CD4-positive, alpha-beta T cell treated with Interleukin-2 at 100 ng/mL for 4 hours (primary cell): ENCODE measurements at regions not wholly inside any gene's neighbourhood (a gene's known extent, or its start where the extent isn't known, plus 50 kb on each side); places are given as distances from the start of the nearest gene placed in this dataset.

Source experiments
- DNase-seq: peaks from one replicate; pipeline ENCODE4 v3.0.0-alpha.2; 2020; ENCODE audit warnings: low spot score

DNA sequence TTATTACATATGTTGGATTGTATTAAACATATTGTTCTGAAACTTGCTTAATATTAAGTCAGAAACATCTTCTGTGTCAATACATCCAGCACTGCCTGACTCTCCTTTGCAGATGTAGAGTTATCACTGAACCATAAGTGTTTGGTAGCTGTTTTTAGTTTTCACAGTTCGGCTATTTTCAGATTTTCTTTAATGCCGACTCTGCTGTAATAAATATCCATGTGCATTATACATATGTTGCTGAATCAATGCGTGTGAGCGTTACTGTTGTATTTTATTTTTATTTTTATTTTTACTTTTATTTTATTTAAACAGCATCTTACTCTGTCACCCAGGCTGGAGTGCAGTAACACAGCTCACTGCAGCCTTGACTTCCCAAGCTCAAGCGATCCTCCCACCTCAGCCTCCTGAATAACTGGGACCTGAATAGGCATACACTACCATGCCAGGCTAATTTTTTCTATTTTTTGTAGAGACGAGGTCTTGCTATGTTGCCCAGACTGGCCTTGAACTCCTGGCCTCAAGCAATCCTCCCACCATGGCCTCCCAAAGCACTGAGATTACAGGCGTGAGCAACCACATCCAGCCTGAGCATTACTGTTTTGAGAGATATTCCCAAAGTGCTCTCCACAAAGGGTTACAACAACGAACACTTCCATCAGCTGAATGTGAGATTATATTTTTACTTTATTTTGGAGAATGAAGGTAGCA, 50.7 kb upstream of the NOCT start:
- DNase-seq, result no peak

GRCh38 chr4:138963412-138963811, 52.2 kb upstream of the NOCT start:
- DNase-seq, result no peak

DNA sequence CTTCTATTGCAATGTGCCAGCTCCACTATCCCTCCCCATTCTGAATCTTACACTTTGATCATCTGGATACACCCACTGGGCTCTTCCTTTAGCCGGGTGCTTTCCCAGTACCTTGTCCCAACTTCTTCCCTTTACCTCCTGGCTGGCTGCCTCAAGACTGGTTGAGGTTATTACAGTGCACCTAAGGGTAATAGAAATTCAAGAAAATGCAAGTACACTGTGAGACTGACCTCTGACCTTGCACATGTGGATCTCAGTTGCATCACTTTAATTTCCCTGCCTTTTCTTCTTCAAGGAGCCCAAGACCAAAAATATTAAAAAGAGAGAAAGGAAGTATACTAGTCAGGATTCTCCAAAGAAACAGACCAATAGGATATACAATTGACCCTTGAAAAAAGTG, 53.9 kb upstream of the NOCT start:
- no peak for DNase-seq

DNA sequence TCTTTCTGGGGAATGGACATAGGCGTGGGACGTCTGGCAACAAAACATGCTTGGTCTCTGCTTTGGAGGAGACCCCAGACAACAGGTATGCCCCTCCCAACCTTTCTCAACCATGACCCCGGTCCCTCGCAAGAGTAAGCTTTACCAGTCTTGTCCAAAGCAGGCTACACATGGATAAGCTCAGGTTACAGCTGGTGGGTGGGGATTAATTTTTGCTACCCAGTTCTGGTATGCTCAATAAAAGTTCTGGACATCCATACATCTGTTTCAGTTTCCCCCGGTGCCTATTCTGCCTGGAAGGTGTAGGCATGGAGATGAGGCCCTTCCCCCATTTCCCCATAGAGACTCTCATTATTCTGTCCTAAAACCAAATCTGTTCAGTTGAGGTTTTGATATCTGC, 54.5 kb upstream of the NOCT start:
- DNase-seq, result no peak

- DNase-seq, result no peak
These were observed 55.3 kb upstream of the NOCT start for GRCh38 chr4:138960175-138960710.

GRCh38 chr4:138959097-138959815, 56.3 kb upstream of the NOCT start:
- DNase-seq, result no peak

GRCh38 chr4:138958519-138958918, 57.1 kb upstream of the NOCT start:
- DNase-seq, result no peak

DNA sequence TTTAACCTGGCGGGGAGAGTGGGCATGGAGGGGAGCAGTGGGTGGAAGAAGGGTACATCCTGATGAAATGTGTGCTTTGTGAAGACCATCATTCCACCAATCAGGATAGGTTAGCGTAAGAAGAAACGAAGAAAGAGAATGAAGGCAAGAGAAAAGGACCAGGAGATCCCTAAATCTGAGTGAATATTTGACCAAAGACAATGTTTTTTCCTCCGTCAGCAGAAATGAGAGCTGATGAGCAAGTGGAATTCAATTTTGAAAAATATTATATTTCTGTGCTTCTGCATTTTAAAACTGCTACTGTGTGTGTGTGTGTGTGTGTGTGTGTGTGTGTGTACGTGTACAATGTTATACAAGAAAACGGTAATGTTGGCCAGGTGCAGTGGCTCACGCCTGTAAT, 58.3 kb upstream of the NOCT start:
- DNase-seq, result no peak

GRCh38 chr4:138954428-138954827, 61.2 kb upstream of the NOCT start:
- no peak for DNase-seq

- DNase-seq, result no peak
These were observed 61.6 kb upstream of the NOCT start for GRCh38 chr4:138953961-138954371.

- DNase-seq, result no peak
These were observed 63.2 kb upstream of the NOCT start for GRCh38 chr4:138952411-138952810.

DNA sequence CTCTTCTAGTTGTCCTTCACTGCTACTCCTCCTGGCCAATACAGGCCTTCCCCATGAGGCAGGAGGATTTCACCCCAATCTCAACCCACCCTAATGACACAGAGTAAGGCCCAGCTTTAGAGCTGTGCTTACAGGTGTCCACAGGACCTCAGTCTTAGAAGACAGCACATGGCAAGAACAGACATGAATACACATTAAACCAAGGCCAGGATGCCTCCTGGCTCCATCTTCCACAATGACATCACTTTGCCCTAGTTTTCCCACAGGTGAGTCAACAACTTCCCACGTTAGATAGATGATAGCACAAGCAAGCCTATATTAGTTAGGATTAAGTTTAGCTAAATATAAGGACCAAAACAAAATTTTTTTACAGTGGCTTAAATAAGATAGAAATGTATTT, 63.8 kb upstream of the NOCT start:
- DNase-seq, result no peak

DNA sequence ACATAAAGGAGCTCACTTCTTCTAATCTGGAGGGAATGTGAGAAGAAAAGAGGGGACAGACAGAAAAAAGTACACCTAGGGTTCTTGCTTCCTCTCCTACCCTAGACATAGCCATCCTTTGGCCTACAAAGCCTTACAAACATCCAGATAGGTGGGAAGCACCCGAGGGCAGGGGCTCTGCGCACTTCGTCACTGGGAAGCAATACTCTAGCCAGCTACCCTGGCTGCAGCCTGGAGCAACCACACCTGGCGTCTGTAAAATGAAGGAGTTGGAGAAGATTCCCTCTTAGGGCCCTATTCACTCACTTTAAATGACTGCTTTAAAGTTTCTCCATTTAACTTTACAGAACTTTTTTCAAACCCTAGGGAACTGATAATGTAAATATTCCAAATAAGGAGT, 65.7 kb upstream of the NOCT start:
- DNase-seq, result no peak

- DNase-seq, result no peak
These were observed 66.7 kb upstream of the NOCT start for GRCh38 chr4:138948918-138949317.

GRCh38 chr4:138946306-138946705, 69.3 kb upstream of the NOCT start:
- no peak for DNase-seq

GRCh38 chr4:138945840-138946239, 69.7 kb upstream of the NOCT start:
- no peak for DNase-seq

- no peak for DNase-seq
These were observed 70.2 kb upstream of the NOCT start for GRCh38 chr4:138945401-138945800.

GRCh38 chr4:138943893-138944292, 71.7 kb upstream of the NOCT start:
- no peak for DNase-seq

GRCh38 chr4:138941037-138941436, 74.5 kb upstream of the NOCT start:
- DNase-seq, result no peak

DNA sequence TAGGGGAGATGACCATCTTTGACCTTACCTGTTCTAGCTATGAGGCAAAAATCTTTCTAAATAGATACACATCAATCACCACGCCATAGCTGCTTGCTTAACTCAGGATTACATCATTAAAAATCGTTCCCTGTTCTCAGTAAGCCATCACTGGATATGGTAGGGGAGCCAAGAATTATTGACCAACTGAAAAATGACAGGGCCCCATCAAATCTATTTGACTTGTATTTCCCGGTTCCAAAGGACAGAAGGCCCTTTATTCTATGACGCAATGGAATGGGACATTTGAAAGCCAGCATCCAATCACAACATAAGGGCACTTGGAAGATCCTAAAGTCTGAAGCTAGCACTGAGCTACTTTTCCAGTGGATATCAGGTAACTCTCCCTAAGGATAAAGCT, 75.6 kb upstream of the NOCT start:
- DNase-seq, result no peak

- DNase-seq, result no peak
These were observed 77.3 kb upstream of the NOCT start for GRCh38 chr4:138938366-138938690.

GRCh38 chr4:138935135-138935807, 80.3 kb upstream of the NOCT start:
- no peak for DNase-seq

- no peak for DNase-seq
These were observed 88.5 kb upstream of the NOCT start for GRCh38 chr4:138927072-138927471.
